Ascending aorta (tissue), 2 donors: ENCODE measurements at regions not wholly inside any gene's neighbourhood (a gene's known extent, or its start where the extent isn't known, plus 50 kb on each side); places are given as distances from the start of the nearest gene placed in this dataset.
"Not testable (repeated sequence)": the region's sequence is repeated elsewhere in the genome, so short reads cannot be mapped to it uniquely, and the experiment has no call there.

Experiments
- DNase-seq, 2 donors: peaks; one replicate each; pipeline ENCODE4 v3.0.0-alpha.2; 2019; ENCODE audit warnings: low spot score in 2 of 2
- H3K27ac ChIP-seq, 2 donors: fragments of 200-600 bp; sonication (generic); one replicate each; pipeline ENCODE4 v1.5.1; 2016 to 2017; ENCODE audit warnings: mild to moderate bottlenecking in 1 of 2
- H3K27me3 ChIP-seq: fragments of 200-600 bp; sonication (generic); one replicate; pipeline ENCODE4 v1.5.1; 2017
- H3K36me3 ChIP-seq, 2 donors: fragments of 200-600 bp; sonication (generic); one replicate each; pipeline ENCODE4 v1.5.1; 2016
- H3K4me1 ChIP-seq, 2 donors: fragments of 200-600 bp; sonication (generic); one replicate each; pipeline ENCODE4 v1.5.1; 2016 to 2017; ENCODE audit warnings: mild to moderate bottlenecking in 1 of 2
- H3K4me3 ChIP-seq, 2 donors: fragments of 200-600 bp; sonication (generic); one replicate each; pipeline ENCODE4 v1.5.1; 2016 to 2017; ENCODE audit warnings: mild to moderate bottlenecking in 1 of 2
- H3K9me3 ChIP-seq, 2 donors: fragments of 200-600 bp; sonication (generic); one replicate each; pipeline ENCODE4 v1.5.1; 2016
- intact Hi-C: fragments of 100-400 bp; cut with DNase I; formaldehyde crosslinking; loops from one replicate; pipeline ENCODE4 v1.15.1; 2023
- TF ChIP-seq, protein P1 (sequence below), 3 experiments: fragments of 200-600 bp in 2 of 3; fragments of 450-650 bp in 1 of 3; sonication (generic) in 2 of 3; IDR thresholded peaks; one replicate each; pipeline ENCODE4 v1.5.1; 2016 to 2019; ENCODE audit warnings: antibody characterized with exemption in 3 of 3, mild to moderate bottlenecking in 1 of 3, moderate library complexity in 1 of 3

DNA sequence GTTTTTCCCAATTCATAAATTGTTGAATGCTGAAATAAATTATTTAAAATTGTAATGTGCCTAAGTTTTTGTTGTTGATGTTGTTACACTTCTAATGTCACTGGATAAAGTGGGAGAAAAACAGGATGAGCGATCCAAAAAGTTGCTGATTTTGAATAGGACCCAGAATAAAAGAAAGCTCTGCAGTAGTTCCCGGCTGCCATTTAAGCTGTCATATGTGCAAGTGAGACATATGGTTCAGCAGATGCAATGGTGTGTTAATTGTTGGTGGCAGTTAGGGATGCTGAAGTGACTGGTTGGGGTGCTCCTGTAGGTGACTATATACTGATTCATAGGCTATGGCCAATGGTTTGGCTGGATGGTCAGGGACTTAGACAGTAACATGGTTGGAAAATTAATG, 1517.4 kb upstream of the LRRTM3 start:
- Histone ChIP-seq H3K27me3 (no peaks in the 10 kb centered on the region), H3K4me3 (no peak overlapping the region), H3K36me3 (no peaks in the 10 kb centered on the region), H3K4me1 (no peaks in the 10 kb centered on the region), H3K27ac (no peak overlapping the region), H3K9me3 (no peaks in the 10 kb centered on the region)
- TF ChIP-seq, protein P1, sequence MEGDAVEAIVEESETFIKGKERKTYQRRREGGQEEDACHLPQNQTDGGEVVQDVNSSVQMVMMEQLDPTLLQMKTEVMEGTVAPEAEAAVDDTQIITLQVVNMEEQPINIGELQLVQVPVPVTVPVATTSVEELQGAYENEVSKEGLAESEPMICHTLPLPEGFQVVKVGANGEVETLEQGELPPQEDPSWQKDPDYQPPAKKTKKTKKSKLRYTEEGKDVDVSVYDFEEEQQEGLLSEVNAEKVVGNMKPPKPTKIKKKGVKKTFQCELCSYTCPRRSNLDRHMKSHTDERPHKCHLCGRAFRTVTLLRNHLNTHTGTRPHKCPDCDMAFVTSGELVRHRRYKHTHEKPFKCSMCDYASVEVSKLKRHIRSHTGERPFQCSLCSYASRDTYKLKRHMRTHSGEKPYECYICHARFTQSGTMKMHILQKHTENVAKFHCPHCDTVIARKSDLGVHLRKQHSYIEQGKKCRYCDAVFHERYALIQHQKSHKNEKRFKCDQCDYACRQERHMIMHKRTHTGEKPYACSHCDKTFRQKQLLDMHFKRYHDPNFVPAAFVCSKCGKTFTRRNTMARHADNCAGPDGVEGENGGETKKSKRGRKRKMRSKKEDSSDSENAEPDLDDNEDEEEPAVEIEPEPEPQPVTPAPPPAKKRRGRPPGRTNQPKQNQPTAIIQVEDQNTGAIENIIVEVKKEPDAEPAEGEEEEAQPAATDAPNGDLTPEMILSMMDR (IDR thresholded peaks at IDR 0.05) = no peak
- intact Hi-C loops = no loop called here
- no peak for DNase-seq

DNA sequence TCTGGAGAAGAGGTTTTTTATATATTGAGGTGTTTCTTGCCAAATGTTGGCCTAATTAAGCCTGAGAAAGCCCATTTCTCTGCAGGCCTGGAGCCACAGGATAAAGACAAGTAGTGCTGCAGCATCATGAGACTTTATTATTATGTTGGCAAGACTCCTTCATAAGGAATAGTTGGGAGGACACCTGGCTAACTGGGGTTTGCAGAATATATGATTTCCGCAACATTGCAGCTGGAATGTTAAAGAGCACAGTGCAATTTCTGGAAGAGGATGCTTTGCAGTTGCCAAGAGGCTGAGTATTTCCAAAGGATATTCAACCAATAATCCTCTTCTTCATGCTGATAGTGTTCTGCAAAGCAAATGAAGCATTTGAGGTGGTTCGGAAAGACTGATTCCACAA, 1512.8 kb upstream of the LRRTM3 start:
- no peak overlapping the region for H3K27ac ChIP-seq
- no peaks in the 10 kb centered on the region for H3K36me3 ChIP-seq
- H3K4me3 ChIP-seq = no peak overlapping the region
- DNase-seq = no peak
- no peaks in the 10 kb centered on the region for H3K27me3 ChIP-seq
- no peaks in the 10 kb centered on the region for H3K9me3 ChIP-seq
- no peaks in the 10 kb centered on the region for H3K4me1 ChIP-seq
- intact Hi-C loops = no loop called here
- TF ChIP-seq, protein P1 (IDR thresholded peaks at IDR 0.05) = no peak

DNA sequence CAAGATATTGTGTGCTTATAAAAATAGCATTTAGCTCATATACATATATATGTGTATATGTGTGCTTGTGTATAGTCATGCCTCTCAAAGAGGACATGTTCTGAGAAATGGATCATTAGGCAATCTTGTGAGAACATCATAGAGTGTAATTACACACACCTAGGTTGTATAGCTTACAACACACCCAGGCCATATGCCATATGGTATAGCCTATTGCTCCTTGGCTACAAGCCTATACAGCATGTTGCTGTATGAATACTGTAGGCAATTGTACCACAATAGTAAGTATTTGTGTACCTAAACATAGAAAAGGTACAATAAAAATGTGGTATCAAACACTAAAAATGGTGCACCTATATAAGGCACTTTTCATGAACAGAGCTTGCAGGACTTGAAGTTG, 1510.5 kb upstream of the LRRTM3 start:
- intact Hi-C loops = no loop called here
- TF ChIP-seq, protein P1 (IDR thresholded peaks at IDR 0.05) = no peak
- H3K4me1 ChIP-seq = no peaks in the 10 kb centered on the region
- H3K27ac ChIP-seq = no peak overlapping the region
- H3K36me3 ChIP-seq = no peaks in the 10 kb centered on the region
- no peak for DNase-seq
- H3K27me3 ChIP-seq = no peaks in the 10 kb centered on the region
- H3K4me3 ChIP-seq = no peak overlapping the region
- H3K9me3 ChIP-seq = no peaks in the 10 kb centered on the region

DNA sequence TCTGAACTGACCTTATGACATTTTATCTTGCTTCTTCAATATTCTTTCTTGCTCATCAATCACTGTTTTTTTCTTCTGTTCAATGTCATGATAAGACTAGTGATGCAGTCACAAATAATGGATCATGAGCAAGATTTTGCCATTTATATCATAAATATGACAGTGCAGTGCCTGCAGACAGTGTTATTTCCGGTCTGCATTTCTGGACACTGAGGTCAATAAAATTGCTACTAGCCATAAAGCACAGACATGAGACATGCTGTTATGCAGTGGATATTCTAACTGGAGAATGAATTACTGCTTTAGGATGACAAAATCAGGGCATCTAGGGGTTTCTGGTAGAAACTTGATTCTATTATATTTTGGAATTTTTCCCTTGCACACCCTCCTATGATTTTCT, 1509.7 kb upstream of the LRRTM3 start:
- Histone ChIP-seq H3K9me3 (no peaks in the 10 kb centered on the region), H3K27me3 (no peaks in the 10 kb centered on the region), H3K4me3 (no peak overlapping the region), H3K27ac (no peak overlapping the region), H3K36me3 (no peaks in the 10 kb centered on the region), H3K4me1 (no peaks in the 10 kb centered on the region)
- TF ChIP-seq, protein P1 (IDR thresholded peaks at IDR 0.05) = no peak
- DNase-seq = no peak
- intact Hi-C loops = no loop called here

DNA sequence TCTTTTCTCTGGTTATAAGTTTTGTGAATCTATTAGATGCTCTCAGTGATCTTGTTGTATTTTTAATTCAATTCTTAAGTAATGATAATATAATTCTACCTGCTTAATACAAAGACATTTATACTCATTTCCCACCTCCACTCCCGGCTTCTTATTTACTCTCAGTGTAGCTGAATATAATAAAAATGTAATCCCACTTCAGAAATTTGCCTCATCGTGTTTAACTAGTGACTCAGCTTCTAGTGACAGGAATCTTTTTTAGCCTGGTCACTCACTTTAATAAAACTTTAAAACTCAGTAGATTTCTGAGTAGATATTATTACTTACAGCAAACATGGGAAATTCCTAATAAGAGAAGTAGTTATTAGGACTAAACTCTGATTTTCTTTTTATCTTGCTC, 1506.2 kb upstream of the LRRTM3 start:
- no peak for DNase-seq
- Histone ChIP-seq H3K36me3 (no peaks in the 10 kb centered on the region), H3K4me3 (no peak overlapping the region), H3K4me1 (no peaks in the 10 kb centered on the region), H3K27me3 (no peaks in the 10 kb centered on the region), H3K9me3 (no peaks in the 10 kb centered on the region), H3K27ac (no peak overlapping the region)
- TF ChIP-seq, protein P1 (IDR thresholded peaks at IDR 0.05) = no peak
- intact Hi-C loops = no loop called here

DNA sequence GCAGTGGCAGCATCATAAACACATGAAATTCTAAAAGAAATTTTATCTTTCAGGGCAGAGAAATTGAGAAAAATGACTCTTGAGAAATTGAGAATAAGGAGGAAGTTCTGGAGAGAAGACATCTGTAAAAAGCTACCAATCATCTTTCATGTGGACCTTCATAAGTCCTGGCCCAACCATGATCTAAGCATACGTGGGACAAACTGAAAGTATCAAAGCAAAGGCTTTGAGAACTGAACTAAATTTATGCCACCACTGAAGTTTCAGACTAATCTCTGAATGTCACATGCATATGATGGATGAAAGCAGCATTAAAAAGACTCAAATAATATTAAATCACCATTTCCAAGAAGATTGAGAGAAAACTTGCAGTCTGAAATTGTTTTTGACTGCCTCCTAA, 1502.8 kb upstream of the LRRTM3 start:
- Histone ChIP-seq H3K27ac (no peak overlapping the region), H3K36me3 (no peaks in the 10 kb centered on the region), H3K9me3 (no peaks in the 10 kb centered on the region), H3K4me1 (no peaks in the 10 kb centered on the region), H3K4me3 (no peak overlapping the region), H3K27me3 (no peaks in the 10 kb centered on the region)
- no peak for DNase-seq
- TF ChIP-seq, protein P1 (IDR thresholded peaks at IDR 0.05) = no peak
- intact Hi-C loops = no loop called here

DNA sequence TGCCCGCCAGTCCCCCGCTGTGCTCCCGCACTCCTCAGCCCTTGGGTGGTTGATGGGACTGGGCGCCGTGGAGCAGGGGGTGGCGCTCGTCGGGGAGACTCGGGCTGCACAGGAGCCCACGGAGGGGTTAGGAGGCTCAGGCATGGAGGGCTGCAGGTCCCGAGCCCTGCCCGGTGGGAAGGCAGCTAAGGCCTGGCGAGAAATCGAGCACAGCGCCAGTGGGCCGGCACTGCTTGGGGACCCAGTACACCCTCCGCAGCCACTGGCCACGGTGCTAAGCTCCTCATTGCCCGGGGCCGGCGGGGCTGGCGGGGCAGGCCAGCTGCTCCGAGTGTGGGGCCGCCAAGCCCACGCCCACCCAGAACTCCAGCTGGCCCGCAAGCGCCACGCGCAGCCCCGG, 1496.5 kb upstream of the LRRTM3 start:
- H3K4me1 ChIP-seq, DNase-seq, H3K9me3 ChIP-seq, H3K4me3 ChIP-seq, H3K36me3 ChIP-seq, intact Hi-C loops, H3K27me3 ChIP-seq, H3K27ac ChIP-seq: not testable (repeated sequence)
